ENCODE measurements at regions not wholly inside any gene's neighbourhood (a gene's known extent, or its start where the extent isn't known, plus 50 kb on each side); places are given as distances from the start of the nearest gene placed in this dataset.

DNA sequence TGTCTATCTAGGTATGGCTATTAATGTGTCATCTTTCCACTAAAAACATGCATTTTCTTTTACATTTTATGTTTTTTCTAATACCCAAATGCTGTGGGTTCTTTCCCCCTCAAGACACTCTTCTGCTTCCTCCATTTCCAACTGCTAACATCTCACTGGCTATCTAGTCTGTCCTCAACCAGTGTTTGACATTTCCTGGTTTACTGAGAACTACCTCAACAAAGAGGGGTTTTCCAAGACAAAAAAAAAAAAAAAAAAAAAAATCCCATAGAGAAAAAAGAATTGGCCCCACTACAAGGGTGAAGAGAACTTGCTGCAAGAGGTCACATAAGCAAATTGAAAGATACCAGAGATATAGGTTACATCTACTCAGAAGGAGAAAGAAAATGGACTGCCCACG is 359.7 kb downstream of the CRPPA start:
- TF ChIP-seq, protein P1, sequence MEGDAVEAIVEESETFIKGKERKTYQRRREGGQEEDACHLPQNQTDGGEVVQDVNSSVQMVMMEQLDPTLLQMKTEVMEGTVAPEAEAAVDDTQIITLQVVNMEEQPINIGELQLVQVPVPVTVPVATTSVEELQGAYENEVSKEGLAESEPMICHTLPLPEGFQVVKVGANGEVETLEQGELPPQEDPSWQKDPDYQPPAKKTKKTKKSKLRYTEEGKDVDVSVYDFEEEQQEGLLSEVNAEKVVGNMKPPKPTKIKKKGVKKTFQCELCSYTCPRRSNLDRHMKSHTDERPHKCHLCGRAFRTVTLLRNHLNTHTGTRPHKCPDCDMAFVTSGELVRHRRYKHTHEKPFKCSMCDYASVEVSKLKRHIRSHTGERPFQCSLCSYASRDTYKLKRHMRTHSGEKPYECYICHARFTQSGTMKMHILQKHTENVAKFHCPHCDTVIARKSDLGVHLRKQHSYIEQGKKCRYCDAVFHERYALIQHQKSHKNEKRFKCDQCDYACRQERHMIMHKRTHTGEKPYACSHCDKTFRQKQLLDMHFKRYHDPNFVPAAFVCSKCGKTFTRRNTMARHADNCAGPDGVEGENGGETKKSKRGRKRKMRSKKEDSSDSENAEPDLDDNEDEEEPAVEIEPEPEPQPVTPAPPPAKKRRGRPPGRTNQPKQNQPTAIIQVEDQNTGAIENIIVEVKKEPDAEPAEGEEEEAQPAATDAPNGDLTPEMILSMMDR (IDR thresholded peaks at IDR 0.05), result no peak
- no peak for TF ChIP-seq POLR2A (IDR thresholded peaks at IDR 0.05)
